GM12892 (cell line): ENCODE measurements at regions not wholly inside any gene's neighbourhood (a gene's known extent, or its start where the extent isn't known, plus 50 kb on each side); places are given as distances from the start of the nearest gene placed in this dataset.

Experiments
- POLR2A ChIP-seq: IDR thresholded peaks from 2 replicates; pipeline ENCODE4 v1.6.1; 2011; ENCODE audit warnings: low read depth, low read length, control low read depth
- POLR2AphosphoS5 ChIP-seq: IDR thresholded peaks from 2 replicates; pipeline ENCODE4 v1.6.1; 2011; ENCODE audit warnings: low read depth, low read length, control low read depth
- TAF1 ChIP-seq: IDR thresholded peaks from 2 replicates; pipeline ENCODE4 v1.6.1; 2011; ENCODE audit warnings: low read depth, mild to moderate bottlenecking, control low read depth, low read length, borderline replicate concordance

GRCh38 chr17:33871720-33872540, 383.2 kb upstream of the CCL2 start:
- TF ChIP-seq POLR2AphosphoS5 (no peak), TAF1 (no peak), POLR2A (no peak)
